ENCODE measurements at regions not wholly inside any gene's neighbourhood (a gene's known extent, or its start where the extent isn't known, plus 50 kb on each side); places are given as distances from the start of the nearest gene placed in this dataset.
"Not testable (repeated sequence)": the region's sequence is repeated elsewhere in the genome, so short reads cannot be mapped to it uniquely, and the experiment has no call there.

DNA sequence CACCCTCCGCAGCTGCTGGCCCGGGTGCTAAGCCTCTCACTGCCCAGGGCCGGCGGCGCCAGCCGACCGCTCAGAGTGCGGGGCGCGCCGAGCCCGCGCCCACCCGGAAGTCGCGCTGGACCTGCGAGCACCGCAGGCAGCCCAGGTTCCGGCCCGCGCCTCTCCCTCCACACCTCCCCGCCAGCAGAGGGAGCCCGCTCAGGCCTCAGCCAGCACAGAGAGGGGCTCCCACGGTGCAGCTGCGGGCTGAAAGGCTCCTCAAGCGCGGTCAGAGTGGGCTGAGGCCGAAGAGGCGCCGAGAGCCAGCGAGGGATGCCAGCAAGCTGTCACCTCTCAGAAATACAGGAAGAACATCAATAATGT is 202.0 kb upstream of the C1QTNF3 start:
- DNase-seq (ENCODE audit: low spot score); intact Hi-C loops (cut with DNase I): not testable (repeated sequence)

DNA sequence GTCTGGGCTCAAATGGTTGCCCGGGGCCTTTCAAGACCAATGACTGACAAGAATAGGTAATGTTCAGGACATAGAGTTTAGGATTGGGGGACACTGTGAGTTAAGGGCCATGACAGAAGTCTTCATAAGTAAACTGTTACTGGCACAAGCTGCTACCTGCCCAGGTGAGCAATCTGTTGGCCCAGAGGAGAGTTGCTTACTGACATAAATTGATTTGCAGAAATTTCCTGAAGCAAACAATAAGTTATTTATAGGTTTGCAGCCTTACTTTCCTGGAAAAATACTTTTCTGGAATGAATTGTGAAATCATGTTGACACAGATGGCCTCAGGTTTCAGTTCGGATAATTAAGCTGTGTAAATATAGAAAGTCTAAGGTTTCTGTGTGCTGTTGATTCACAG is 202.8 kb upstream of the C1QTNF3 start:
- intact Hi-C loops (cut with DNase I); DNase-seq (ENCODE audit: low spot score): not testable (repeated sequence)

DNA sequence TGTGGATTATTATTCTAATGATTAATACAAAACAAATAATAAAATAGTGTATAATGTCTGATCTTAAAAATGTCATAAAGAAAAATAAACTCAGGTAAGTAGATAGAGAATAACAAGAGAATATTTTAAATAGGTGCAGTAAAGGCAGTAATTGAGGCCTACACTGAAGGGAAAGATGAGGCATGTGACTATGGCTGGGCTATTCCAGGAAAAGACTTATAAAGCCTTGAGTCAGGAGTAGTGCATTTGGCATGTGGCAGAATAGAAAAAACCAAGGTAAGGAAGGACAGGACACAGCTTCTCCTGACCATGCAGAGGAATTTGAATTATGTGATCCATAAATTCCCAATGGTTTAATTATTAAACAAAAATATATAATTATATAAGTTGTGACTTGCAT is 215.6 kb upstream of the C1QTNF3 start:
- intact Hi-C loops (cut with DNase I), result not testable (repeated sequence)

DNA sequence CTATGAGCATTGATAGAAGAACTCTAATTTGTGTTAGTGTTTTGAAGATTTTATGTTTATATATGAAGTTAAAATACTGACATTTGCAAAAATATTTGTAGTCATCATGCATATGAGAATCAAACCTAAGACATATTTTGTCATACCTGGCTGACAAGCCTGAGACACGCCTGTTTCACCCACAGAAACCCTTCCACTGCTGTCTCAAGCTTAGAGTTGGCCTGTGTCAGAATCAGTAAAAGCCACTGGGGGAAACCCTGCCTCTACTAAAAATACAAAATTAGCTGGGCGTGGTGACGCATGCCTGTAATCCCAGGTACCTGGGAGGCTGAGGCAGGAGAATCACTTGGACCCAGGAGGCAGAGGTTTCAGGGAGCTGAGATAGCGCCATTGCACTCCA is 218.0 kb upstream of the C1QTNF3 start:
- intact Hi-C loops (cut with DNase I); DNase-seq (ENCODE audit: low spot score): not testable (repeated sequence)

More for the DNA sequence above, 215.6 kb upstream of the C1QTNF3 start:
- DNase-seq (ENCODE audit: low spot score), result not testable (repeated sequence)

DNA sequence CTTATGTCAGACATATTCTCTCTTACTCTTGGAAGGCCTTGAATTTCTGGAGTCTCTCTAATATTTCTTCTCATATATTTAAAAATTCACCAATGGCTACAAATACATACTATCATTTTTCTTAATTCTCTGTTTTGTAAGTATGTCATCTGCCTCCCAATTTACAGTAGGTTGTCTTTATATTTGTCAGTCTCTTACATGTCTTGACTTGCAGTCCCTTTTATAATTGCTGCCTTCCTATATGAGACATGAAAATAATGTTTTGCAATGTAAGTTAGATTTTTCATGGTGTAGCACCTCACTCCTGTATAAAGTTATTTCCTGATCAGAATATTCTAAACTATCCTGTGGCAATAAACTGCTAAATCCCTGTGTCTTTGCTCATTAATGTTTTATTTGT is 223.1 kb upstream of the C1QTNF3 start:
- DNase-seq (ENCODE audit: low spot score); intact Hi-C loops (cut with DNase I): not testable (repeated sequence)

DNA sequence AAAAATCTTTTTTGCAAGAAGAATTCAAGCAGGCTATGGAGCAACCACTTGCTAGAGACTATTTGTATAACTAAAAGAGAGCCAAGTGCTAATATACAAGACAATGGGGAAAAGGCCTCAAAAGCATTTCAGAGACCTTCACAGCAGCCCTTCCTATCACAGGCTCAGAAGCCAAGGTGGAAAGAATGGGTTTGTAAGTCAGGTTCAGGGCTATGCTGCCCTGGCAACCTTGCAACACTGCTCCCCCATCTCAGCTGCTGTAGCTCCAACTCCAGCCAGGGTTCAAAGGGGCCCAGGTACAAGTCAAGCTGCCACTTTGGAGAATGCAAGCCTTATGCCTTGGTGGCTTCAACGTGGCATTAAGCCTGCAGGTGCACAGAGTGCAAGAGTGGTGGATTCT is 253.7 kb upstream of the C1QTNF3 start:
- intact Hi-C loops (cut with DNase I); DNase-seq (ENCODE audit: low spot score): not testable (repeated sequence)

DNA sequence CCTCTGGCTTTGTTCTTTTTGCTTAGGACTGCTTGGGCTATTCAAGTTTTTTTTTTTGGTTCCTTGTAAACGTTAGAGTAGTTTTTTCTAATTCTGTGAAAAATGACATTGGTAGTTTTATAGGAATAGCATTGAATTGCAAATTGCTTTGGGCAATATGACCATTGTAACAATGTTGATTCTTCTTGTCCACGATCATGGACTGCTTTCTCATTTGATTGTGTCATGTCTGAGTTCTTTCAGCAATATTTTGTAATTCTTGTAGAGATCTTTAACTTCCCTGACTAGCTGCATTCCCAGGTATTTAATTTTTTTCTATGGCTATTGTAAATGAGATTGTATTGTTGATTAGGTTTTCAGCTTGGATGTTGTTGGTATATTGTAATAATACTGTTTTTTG is 286.2 kb upstream of the C1QTNF3 start:
- DNase-seq (ENCODE audit: low spot score); intact Hi-C loops (cut with DNase I): not testable (repeated sequence)

DNA sequence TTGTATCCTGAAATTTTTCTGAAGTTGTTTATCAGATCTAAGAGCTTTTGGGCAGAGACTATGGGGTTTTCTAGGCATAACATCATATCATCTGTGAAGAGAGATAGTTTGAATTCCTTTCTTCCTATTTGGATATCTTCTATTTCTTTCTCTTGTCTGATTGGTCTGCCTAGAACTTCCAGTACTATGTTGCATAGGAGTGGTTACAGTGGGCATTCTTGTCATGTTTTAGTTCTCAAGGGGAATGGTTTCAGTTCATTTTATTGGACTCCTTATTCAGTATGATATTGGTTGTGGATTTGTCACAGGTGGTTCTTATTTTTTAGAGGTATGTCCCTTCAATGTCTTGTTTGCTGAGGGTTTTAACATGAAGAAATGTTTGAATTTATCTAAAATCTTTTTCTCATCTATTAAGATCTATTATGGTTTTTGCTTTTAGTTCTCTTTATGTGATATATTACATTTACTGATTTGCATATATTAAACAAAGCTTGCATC is 286.6 kb upstream of the C1QTNF3 start:
- not testable (repeated sequence) for DNase-seq (ENCODE audit: low spot score)

DNA sequence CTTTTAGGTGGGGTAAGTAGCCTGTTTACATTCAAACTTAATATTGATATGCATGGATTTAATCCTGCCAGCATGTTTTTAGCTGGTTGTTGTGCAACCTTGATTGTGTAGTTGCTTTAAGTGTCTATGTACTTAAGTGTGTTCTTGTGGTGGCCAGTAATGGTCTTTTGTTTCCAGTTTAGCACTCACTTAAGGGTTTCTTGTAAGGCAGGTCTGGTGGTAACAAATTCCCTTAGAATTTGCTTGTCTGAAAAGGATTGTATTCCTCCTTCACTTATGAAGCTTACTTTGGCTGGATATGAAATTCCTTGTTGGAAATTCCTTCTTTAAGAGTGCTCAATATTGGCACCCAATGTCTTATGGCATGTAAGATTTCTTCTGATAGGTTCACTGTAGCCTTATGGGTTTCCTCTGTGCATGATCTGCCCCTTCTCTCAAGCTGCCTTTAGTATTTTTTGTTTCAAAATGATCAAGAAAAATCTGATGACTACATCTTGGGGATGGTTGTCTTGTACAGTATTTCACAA is 289.0 kb upstream of the C1QTNF3 start:
- DNase-seq (ENCODE audit: low spot score); intact Hi-C loops (cut with DNase I): not testable (repeated sequence)

More for the DNA sequence above, 286.6 kb upstream of the C1QTNF3 start:
- intact Hi-C loops (cut with DNase I), result not testable (repeated sequence)

DNA sequence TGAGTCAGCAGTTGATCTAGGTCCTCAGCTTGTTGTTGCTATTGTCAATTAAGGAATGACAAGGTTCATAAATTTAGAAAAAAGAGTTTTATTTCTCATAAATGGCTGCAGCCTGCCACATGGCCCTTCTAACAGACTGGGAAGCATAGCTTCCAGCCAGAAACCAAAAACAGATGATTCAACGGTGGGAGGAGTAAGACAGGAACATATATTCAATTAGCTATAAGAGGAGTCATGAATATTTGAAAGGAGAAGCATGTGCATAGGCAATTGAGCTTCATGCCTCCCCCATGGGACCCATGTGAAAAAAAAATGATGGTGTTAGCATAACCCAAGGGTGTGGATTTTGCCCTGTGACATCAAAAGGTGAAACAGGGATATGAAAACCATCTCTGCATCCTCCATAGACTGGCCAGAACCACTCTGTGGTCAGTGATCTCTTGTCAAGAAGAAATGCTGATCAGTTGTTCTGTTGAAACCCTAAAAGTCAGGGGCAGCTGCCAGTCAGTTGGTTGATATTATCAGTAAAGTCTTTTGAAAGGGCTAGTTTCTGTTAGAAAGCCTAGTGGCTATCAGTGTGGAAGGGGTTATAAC is 296.5 kb upstream of the C1QTNF3 start:
- not testable (repeated sequence) for DNase-seq (ENCODE audit: low spot score)

DNA sequence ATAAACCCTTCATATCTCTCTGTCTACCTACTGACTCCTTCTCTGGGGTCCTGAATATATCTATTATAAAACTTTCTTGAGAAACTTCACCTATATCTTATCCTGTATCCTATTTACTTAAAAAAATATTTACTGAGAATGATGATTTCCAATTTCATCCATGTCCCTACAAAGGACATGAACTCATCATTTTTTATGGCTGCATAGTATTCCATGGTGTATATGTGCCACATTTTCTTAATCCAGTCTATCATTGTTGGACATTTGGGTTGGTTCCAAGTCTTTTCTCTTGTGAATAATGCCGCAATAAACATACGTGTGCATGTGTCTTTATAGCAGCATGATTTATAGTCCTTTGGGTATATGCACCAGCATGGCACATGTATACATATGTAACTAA is 301.7 kb upstream of the RAI14 start:
- DNase-seq (ENCODE audit: low spot score); intact Hi-C loops (cut with DNase I): not testable (repeated sequence)

More for the DNA sequence above, 296.5 kb upstream of the C1QTNF3 start:
- intact Hi-C loops (cut with DNase I), result not testable (repeated sequence)

DNA sequence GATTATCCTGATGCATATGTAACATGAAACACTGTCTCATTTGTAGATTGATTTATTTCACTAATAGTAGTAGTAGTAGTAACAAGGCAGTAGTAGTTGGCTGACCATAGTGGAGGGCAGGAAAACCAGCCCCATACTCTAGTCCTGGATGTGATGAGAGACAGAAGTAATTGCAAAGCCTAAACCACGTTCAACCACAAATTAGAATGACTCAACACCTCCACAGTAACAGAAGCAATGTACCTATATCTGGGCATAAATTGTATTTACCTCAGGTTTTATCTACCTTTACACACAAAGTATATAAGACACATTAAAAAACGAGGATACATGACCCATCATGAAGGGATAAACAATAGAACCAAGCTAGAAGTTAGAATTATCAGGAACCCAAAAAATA is 284.7 kb upstream of the RAI14 start:
- DNase-seq (ENCODE audit: low spot score); intact Hi-C loops (cut with DNase I): not testable (repeated sequence)

DNA sequence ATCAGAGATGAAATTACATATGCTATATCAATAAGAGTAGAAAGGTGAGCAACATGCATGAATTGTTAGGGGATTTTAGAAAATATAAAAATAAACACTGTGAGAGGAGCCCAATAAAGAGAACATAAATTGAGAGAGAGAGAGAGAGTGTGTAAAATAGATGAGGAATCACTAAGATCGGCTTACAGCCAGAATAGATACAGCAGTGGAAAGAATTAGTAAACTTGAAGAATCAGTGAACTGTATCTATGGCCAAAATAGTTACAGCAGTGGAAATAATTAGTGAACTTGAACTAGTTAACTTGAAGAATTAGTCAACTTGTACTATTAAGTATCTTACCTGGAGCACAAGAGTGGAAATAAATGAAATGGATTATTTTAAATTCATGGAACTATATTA is 284.3 kb upstream of the RAI14 start:
- DNase-seq (ENCODE audit: low spot score); intact Hi-C loops (cut with DNase I): not testable (repeated sequence)

DNA sequence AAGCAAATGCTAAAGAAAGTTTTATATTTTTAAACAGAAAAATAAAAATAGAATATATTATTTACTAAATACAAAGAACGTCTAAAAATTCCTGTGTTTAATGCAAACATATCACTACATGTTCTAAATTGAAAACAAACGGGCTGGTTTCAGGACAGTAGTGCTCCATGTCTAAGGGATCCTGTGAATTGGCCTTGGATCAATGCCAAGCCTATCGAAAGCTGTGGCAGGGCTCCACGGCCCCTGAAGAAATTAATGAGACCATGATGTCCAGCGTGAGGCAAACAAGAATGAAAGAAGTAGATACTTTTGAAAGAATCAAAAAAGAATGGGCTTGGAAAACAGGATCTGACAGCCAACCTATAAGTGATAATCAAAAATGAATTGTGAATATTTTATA is 283.4 kb upstream of the RAI14 start:
- DNase-seq (ENCODE audit: low spot score); intact Hi-C loops (cut with DNase I): not testable (repeated sequence)

DNA sequence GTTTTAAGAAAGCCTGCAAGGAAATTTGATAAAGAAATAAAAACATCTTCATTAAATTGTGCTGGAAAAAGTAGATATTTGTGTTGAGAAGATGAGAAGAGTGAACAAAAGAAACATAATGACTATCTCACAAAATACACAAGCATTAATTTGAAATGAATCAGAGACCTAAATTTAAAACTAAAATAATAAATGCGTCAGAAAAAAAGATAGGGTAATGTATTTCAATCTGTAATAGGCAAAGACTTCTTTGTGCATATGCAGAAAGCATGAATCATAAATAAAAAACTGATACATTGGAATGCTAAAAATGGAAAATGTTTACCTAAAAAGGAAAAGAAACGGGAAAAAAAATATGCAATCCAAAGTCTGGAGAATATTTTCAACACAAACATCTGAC is 278.5 kb upstream of the RAI14 start:
- DNase-seq (ENCODE audit: low spot score); intact Hi-C loops (cut with DNase I): not testable (repeated sequence)

DNA sequence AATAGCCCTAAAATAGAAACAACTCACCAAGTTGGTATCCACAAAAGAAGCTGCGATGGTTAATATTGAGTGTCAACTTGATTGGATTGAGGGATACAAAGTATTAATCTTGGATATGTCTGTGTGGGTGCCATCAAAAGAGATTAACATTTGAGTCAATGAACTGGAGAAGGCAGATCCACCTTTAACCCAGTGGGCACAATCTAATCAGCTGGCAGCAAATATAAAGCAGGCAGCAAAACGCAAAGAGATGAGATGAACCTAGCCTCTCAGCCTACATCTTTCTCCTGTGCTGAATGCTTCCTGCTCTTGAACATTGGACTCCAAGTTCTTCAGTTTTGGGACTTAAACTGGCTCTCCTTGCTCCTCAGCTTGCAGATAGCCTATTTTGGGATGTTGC is 277.6 kb upstream of the RAI14 start:
- intact Hi-C loops (cut with DNase I); DNase-seq (ENCODE audit: low spot score): not testable (repeated sequence)

DNA sequence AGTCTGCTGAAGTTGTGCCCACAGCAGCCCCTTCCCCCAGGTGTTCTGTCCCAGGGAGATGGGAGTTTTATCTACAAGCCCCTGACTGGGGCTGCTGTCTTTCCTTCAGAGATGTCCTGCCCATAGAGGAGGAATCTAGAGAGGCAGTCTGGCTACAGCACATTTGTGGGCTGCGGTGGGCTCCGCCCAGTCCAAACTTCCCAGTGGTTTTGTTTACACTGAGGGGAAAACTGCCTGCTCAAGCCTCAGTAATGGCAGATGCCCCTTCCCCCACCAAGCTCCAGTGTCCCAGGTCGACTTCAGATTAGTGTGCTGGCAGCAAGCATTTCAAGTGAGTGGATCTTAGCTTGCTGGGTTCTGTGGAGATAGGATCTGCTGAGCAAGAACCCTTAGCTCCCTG is 267.4 kb upstream of the RAI14 start:
- intact Hi-C loops (cut with DNase I); DNase-seq (ENCODE audit: low spot score): not testable (repeated sequence)

DNA sequence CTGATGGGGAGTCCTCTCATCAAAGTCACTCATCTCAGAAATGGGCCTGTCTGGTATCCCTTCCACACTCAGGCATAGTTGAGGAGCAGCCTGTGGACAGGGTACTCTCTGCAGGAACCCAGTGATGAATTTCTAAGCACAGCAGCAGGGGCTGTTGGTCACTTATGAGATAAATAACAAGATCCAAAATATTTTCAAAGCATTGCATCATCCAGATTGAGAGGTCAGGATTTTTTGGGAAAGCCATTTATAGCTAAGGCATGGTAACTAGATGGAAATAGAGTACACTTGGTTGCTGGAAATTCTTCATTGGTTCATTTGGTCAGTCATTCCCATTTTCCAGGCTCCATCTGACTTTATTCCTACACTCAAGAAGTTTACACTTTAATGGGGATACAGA is 246.8 kb upstream of the RAI14 start:
- intact Hi-C loops (cut with DNase I), result no loop called here
- DNase-seq (ENCODE audit: low spot score), result no peak

DNA sequence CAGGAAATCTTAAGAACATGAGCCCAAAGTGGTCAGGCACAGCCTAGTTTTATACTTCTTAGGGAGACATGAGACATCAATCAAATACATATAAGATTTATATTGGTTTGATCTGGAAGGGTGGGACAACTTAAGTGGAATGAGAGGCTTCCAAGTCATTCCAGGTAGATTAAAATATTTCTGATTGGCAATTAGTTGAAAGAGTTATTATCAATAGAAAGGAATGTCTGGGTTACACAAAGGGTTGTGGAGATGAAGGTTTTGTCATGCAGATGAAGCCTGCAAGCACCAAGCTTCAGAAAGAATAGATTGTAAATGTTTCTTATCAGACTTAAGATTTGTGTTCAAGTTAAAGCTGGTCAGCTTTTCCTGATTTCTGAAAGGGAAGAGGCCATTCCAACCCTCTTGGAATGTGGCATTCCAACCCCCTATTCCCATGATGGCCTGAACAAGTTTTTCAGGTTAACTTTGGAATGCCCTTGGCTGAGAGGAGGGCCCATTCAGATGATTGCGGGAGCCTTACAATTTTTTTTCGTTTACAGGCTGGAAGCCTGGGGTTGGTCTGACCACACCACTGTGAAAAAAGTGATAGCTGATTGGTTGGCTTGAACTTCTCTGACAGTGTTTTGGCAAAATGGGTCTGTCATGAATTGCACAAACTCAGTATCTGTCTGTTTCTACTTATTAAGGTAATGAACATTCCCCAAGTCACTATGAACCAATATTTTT is 245.6 kb upstream of the RAI14 start:
- no peak for DNase-seq (ENCODE audit: low spot score)
- intact Hi-C loops (cut with DNase I), result no loop called here

Measured in posterior vena cava (tissue), 2 donors.